ENCODE measurements at regions not wholly inside any gene's neighbourhood (a gene's known extent, or its start where the extent isn't known, plus 50 kb on each side); places are given as distances from the start of the nearest gene placed in this dataset.

- no peak for TF ChIP-seq CTCF (IDR thresholded peaks at IDR 0.05; ENCODE audit: low read length)
- TF ChIP-seq EZH2 (IDR thresholded peaks at IDR 0.05; ENCODE audit: borderline replicate concordance, low read length): no peak
Observed at GRCh38 chr17:15103785-15104184, 161.3 kb downstream of the PMP22 start.
